Tibial nerve (tissue), 4 donors: ENCODE measurements at regions not wholly inside any gene's neighbourhood (a gene's known extent, or its start where the extent isn't known, plus 50 kb on each side); places are given as distances from the start of the nearest gene placed in this dataset.
A peak's percentile ranks its signal among the peaks of the same experiment; 100 is the strongest.

ENCODE experiments used
- DNase-seq, 2 donors: peaks; one replicate each; pipeline ENCODE4 v3.0.0-alpha.2; 2019; ENCODE audit warnings: low spot score in 2 of 2
- H3K27ac ChIP-seq, 4 donors: fragments of 200-600 bp; sonication (generic) in 3 of 4; one replicate each; pipeline ENCODE4 v1.5.1; 2017 to 2019; ENCODE audit warnings: mild to moderate bottlenecking in 1 of 4
- H3K27me3 ChIP-seq, 2 donors: fragments of 200-600 bp; sonication (generic) in 1 of 2; one replicate each; pipeline versions ENCODE4 v1.5.1 to v1.6.0; 2017 to 2019
- H3K36me3 ChIP-seq, 3 donors: fragments of 200-600 bp; sonication (generic); one replicate each; pipeline ENCODE4 v1.5.1; 2018 to 2019
- H3K4me1 ChIP-seq, 4 donors: fragments of 200-600 bp; sonication (generic) in 3 of 4; one replicate each; pipeline ENCODE4 v1.5.1; 2017 to 2019
- H3K4me3 ChIP-seq, 4 donors: fragments of 200-600 bp; sonication (generic) in 3 of 4; one replicate each; pipeline ENCODE4 v1.5.1; 2017 to 2019; ENCODE audit warnings: mild to moderate bottlenecking in 1 of 4, moderate library complexity in 1 of 4
- H3K9me3 ChIP-seq, 4 donors: fragments of 200-600 bp; sonication (generic) in 3 of 4; one replicate each; pipeline ENCODE4 v1.5.1; 2017 to 2019
- CTCF ChIP-seq, 5 experiments: fragments of 200-600 bp in 3 of 5; fragments of 450-650 bp in 2 of 5; sonication (generic) in 3 of 5; IDR thresholded peaks; one replicate each; pipeline ENCODE4 v1.5.1; 2016 to 2019; ENCODE audit warnings: antibody characterized with exemption in 5 of 5, mild to moderate bottlenecking in 3 of 5, moderate library complexity in 2 of 5
- EP300 ChIP-seq, 2 donors: sonication (generic); formaldehyde crosslinking; IDR thresholded peaks; one replicate each; pipeline ENCODE4 v1.6.1; 2017; ENCODE audit warnings: antibody characterized with exemption in 2 of 2, mild to moderate bottlenecking in 1 of 2
- POLR2A ChIP-seq, 2 donors: fragments of 450-650 bp; IDR thresholded peaks; one replicate each; pipeline ENCODE4 v1.6.1; 2017; ENCODE audit warnings: antibody characterized with exemption in 2 of 2, mild to moderate bottlenecking in 2 of 2, moderate library complexity in 2 of 2
- WGBS, 2 donors: methylation state at CpG; one replicate each; pipeline ENCODE4 v1.1.5; 2018; 5-methylcytosine and 5-hydroxymethylcytosine counted together

GRCh38 chr20:1803932-1804501 is 91.2 kb upstream of the SIRPA start:
- DNase-seq, result no peak
- peak overlapping the region; percentile 26 to 70 (median 47) for H3K4me3 ChIP-seq
- peaks cover 0 to 32% (median 10%) of the 10 kb centered on the region in 4 donors for H3K4me1 ChIP-seq
- H3K36me3 ChIP-seq, result no peaks in the 10 kb centered on the region
- no peak for TF ChIP-seq EP300 (IDR thresholded peaks at IDR 0.05)
- TF ChIP-seq POLR2A (IDR thresholded peaks at IDR 0.05), result no peak
- TF ChIP-seq CTCF (IDR thresholded peaks at IDR 0.05), result no peak
- peak overlapping the region; percentile 32 to 90 (median 74) for H3K27ac ChIP-seq
- no peaks in the 10 kb centered on the region for H3K9me3 ChIP-seq
- 58 to 60% methylated on average over 10 of the region's 10 CpGs for WGBS, 2 donors
- H3K27me3 ChIP-seq, result peaks cover 0 to 5% of the 10 kb centered on the region in 2 donors

GRCh38 chr20:1803061-1803931 is 91.9 kb upstream of the SIRPA start:
- H3K27me3 ChIP-seq, result peaks cover 0 to 5% of the 10 kb centered on the region in 2 donors
- peak in 1 of 2 donors; percentile 33 for DNase-seq
- peaks cover 0 to 32% (median 10%) of the 10 kb centered on the region in 4 donors for H3K4me1 ChIP-seq
- 0% methylated on average over 38 to 62 of the region's 100 CpGs for WGBS, 2 donors
- peak in 1 of 2 donors; percentile 48 for TF ChIP-seq EP300 (IDR thresholded peaks at IDR 0.05)
- peak in 1 of 2 donors; percentile 30 for TF ChIP-seq POLR2A (IDR thresholded peaks at IDR 0.05)
- TF ChIP-seq CTCF (IDR thresholded peaks at IDR 0.05), result peak in 1 of 5 experiments; percentile 10
- H3K36me3 ChIP-seq, result no peaks in the 10 kb centered on the region
- peak overlapping the region; percentile 32 to 90 (median 74) for H3K27ac ChIP-seq
- H3K4me3 ChIP-seq, result peak overlapping the region; percentile 26 to 70 (median 47)
- no peaks in the 10 kb centered on the region for H3K9me3 ChIP-seq

GRCh38 chr20:1802385-1803060 is 92.7 kb upstream of the SIRPA start:
- peaks cover 0 to 32% (median 10%) of the 10 kb centered on the region in 4 donors for H3K4me1 ChIP-seq
- DNase-seq, result peak in 1 of 2 donors; percentile 33
- TF ChIP-seq EP300 (IDR thresholded peaks at IDR 0.05), result peak in 1 of 2 donors; percentile 69
- peak; percentile 48 to 83 (median 74) for TF ChIP-seq CTCF (IDR thresholded peaks at IDR 0.05)
- TF ChIP-seq POLR2A (IDR thresholded peaks at IDR 0.05), result no peak
- no peaks in the 10 kb centered on the region for H3K9me3 ChIP-seq
- H3K27me3 ChIP-seq, result peaks cover 0 to 5% of the 10 kb centered on the region in 2 donors
- H3K36me3 ChIP-seq, result no peaks in the 10 kb centered on the region
- WGBS, 2 donors, result 2% methylated on average over 35 of the region's 35 CpGs
- H3K4me3 ChIP-seq, result peak overlapping the region; percentile 26 to 70 (median 47)
- H3K27ac ChIP-seq, result peak overlapping the region in 3 of 4 donors; percentile 71 to 90 (median 76)

- Histone ChIP-seq H3K9me3 (no peaks in the 10 kb centered on the region), H3K27ac (peak overlapping the region in 1 of 4 donors; percentile 90), H3K36me3 (no peaks in the 10 kb centered on the region), H3K27me3 (peaks cover 0 to 5% of the 10 kb centered on the region in 2 donors), H3K4me3 (peak overlapping the region in 2 of 4 donors; percentile 49 to 70), H3K4me1 (peaks cover 0 to 32% (median 10%) of the 10 kb centered on the region in 4 donors)
- TF ChIP-seq CTCF (IDR thresholded peaks at IDR 0.05) (no peak), POLR2A (IDR thresholded peaks at IDR 0.05) (no peak), EP300 (IDR thresholded peaks at IDR 0.05) (no peak)
- no peak for DNase-seq
- 30 to 35% methylated on average over 6 of the region's 6 CpGs for WGBS, 2 donors
These were observed 93.3 kb upstream of the SIRPA start for GRCh38 chr20:1801929-1802306.
